Central memory CD8-positive, alpha-beta T cell (primary cell): ENCODE measurements at regions not wholly inside any gene's neighbourhood (a gene's known extent, or its start where the extent isn't known, plus 50 kb on each side); places are given as distances from the start of the nearest gene placed in this dataset.

Experiments
- ATAC-seq: fragments of 150-1000 bp; cut with Tn5 transposase; replicated peaks from 2 replicates; pipeline ENCODE4 v1.10.0; 2022; ENCODE audit warnings: mild to moderate bottlenecking, moderate FRiP score, moderate number of reproducible peaks; ENCODE audit not compliant: poor library complexity, severe bottlenecking; ENCODE audit errors: extremely low read depth
- DNase-seq, 2 donors: peaks; one replicate each; pipeline ENCODE4 v3.0.0; 2021; ENCODE audit warnings: low spot score in 2 of 2
- H3K27ac Mint-ChIP-seq: one replicate; pipeline ENCODE4 v1.8.0; 2022; ENCODE audit warnings: low read depth, mild to moderate bottlenecking, moderate library complexity, mixed read lengths
- H3K27me3 Mint-ChIP-seq: one replicate; pipeline ENCODE4 v1.8.0; 2022; ENCODE audit warnings: mixed read lengths
- H3K36me3 Mint-ChIP-seq: one replicate; pipeline ENCODE4 v1.8.0; 2022; ENCODE audit warnings: mild to moderate bottlenecking, moderate library complexity, mixed read lengths; ENCODE audit not compliant: insufficient read depth
- H3K4me1 Mint-ChIP-seq: one replicate; pipeline ENCODE4 v1.8.0; 2022; ENCODE audit warnings: mixed read lengths
- H3K4me3 Mint-ChIP-seq: one replicate; pipeline ENCODE4 v1.8.0; 2022; ENCODE audit warnings: mild to moderate bottlenecking, moderate library complexity, mixed read lengths
- H3K9me3 Mint-ChIP-seq: one replicate; pipeline ENCODE4 v1.8.0; 2022; ENCODE audit warnings: mixed read lengths

DNA sequence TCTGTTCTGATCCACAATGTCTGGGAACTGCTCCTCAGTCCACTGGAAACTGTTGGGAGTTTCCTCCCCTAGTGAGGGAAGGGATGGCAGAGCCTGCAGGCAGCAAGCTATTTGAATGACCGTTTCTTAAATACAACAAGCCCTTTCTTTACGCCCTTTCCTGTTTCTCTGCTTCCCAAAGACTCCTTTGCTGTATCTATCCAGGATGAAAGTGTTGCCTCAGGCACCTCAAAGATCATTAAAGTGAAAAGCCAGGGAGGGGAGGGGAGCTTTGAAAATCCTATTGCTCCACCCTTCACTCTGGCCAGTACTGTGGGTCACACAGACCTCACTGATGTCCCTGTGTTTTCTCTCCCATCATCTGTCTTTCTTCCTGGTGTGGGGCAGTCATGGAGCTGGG, 213.1 kb downstream of the RNF144B start:
- no peaks in the 10 kb centered on the region for H3K36me3 Mint-ChIP-seq
- peaks cover 26% of the 10 kb centered on the region for H3K27me3 Mint-ChIP-seq
- H3K4me3 Mint-ChIP-seq, result no peak overlapping the region
- H3K9me3 Mint-ChIP-seq, result no peaks in the 10 kb centered on the region
- DNase-seq, result no peak
- H3K4me1 Mint-ChIP-seq, result no peaks in the 10 kb centered on the region
- H3K27ac Mint-ChIP-seq, result no peak overlapping the region
- ATAC-seq, result no peak

DNA sequence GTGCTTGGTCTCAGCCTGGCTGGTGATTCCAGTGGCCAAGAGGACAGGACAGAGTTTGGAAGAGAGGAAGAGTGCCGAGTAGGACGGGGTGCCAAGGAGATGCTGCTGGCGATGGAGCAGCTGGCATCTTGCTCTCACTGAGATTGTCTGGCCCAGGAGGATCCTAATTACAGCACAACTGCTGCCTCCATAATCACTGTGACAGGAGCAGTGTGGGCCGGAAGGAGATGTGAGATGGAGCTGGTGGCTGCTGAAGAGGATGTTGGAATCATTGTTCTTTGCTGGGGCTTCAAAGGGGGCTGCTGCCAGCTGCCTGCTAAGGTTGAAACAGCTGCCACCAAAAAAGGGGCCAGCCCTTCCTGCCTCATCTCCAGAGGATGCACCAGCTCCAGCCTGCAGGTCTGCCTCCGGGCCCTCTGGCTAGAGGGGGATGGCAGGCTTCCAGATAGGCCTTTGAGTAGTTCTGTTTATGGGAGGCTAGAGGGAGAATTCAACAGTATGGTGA, 214.4 kb downstream of the RNF144B start:
- ATAC-seq (no peak), DNase-seq (no peak)
- Mint-ChIP-seq H3K9me3 (no peaks in the 10 kb centered on the region), H3K27me3 (peaks cover 26% of the 10 kb centered on the region), H3K4me1 (no peaks in the 10 kb centered on the region), H3K27ac (no peak overlapping the region), H3K4me3 (no peak overlapping the region), H3K36me3 (no peaks in the 10 kb centered on the region)

DNA sequence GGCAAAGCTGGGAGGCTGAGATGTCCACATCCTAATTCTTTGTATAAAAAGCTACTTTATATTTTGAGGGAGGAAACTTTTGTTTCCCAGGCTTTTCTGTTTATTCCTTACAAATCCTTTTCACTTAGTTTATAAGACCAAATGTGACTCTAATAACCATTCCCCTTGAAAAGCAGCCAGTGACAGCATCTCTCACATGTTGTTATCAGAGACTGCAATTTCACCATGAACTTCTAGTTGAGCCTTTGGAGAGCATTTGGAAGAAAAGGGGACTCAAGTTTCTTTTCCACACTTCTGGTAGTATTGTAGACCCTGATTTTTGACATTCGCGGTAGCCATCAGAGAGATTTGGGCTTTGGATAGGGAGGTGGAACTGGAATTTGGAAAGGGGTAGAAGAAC, 215.8 kb downstream of the RNF144B start:
- no peak overlapping the region for H3K4me3 Mint-ChIP-seq
- H3K9me3 Mint-ChIP-seq, result no peaks in the 10 kb centered on the region
- no peaks in the 10 kb centered on the region for H3K4me1 Mint-ChIP-seq
- DNase-seq, result no peak
- ATAC-seq, result no peak
- H3K27ac Mint-ChIP-seq, result no peak overlapping the region
- H3K36me3 Mint-ChIP-seq, result no peaks in the 10 kb centered on the region
- H3K27me3 Mint-ChIP-seq, result peaks cover 26% of the 10 kb centered on the region

GRCh38 chr6:18603361-18603760, 216.2 kb downstream of the RNF144B start:
- ATAC-seq (no peak), DNase-seq (no peak)
- peaks cover 26% of the 10 kb centered on the region for H3K27me3 Mint-ChIP-seq
- H3K9me3 Mint-ChIP-seq, result no peaks in the 10 kb centered on the region
- H3K4me1 Mint-ChIP-seq, result no peaks in the 10 kb centered on the region
- no peak overlapping the region for H3K4me3 Mint-ChIP-seq
- no peaks in the 10 kb centered on the region for H3K36me3 Mint-ChIP-seq
- no peak overlapping the region for H3K27ac Mint-ChIP-seq

GRCh38 chr6:18605841-18606240, 218.7 kb downstream of the RNF144B start:
- Mint-ChIP-seq H3K27me3 (peaks cover 14% of the 10 kb centered on the region), H3K27ac (no peak overlapping the region), H3K36me3 (no peaks in the 10 kb centered on the region), H3K4me1 (no peaks in the 10 kb centered on the region), H3K9me3 (peaks cover 9% of the 10 kb centered on the region), H3K4me3 (no peak overlapping the region)
- DNase-seq (no peak), ATAC-seq (no peak)

- no peak overlapping the region for H3K4me3 Mint-ChIP-seq
- H3K27ac Mint-ChIP-seq, result no peak overlapping the region
- no peaks in the 10 kb centered on the region for H3K4me1 Mint-ChIP-seq
- no peak for ATAC-seq
- H3K9me3 Mint-ChIP-seq, result peaks cover 9% of the 10 kb centered on the region
- H3K36me3 Mint-ChIP-seq, result no peaks in the 10 kb centered on the region
- H3K27me3 Mint-ChIP-seq, result peaks cover 3% of the 10 kb centered on the region
- no peak for DNase-seq
These were observed 222.6 kb downstream of the RNF144B start for GRCh38 chr6:18609715-18610114.

DNA sequence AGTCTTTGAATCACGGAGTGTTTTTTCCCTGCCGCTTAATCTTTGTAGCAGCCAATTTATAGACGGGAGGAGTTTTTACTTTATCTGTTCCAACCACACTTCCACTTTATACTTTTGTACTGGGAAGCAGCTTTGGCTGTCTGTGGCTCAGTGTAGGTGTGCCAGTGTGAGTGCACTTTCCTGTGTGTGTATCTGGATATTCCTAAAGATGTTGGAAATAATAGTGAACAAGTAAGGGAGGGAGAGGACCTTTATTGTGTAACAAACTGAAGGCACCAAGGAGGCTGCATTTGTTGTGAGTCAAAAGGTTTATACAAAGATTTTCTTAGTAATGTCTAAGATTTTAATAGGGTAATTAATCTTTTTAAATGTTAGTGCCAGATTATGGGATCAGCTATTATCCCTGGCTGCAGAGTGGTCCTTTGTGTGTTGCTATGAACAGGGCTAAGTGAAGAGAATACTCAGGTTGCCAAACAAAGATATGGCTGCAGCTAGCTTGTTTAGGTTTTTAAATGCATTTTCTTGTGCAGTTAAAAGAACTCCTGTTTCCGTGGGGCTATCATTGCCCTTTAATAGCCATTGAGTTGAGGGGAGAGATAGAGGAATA, 226.3 kb downstream of the RNF144B start:
- Mint-ChIP-seq H3K27me3 (peaks cover 12% of the 10 kb centered on the region), H3K4me1 (no peaks in the 10 kb centered on the region), H3K9me3 (peaks cover 18% of the 10 kb centered on the region), H3K4me3 (no peak overlapping the region), H3K27ac (no peak overlapping the region), H3K36me3 (peaks cover 1% of the 10 kb centered on the region)
- no peak for DNase-seq
- ATAC-seq, result no peak

GRCh38 chr6:18629571-18629970, 242.4 kb downstream of the RNF144B start:
- Mint-ChIP-seq H3K27me3 (peaks cover 8% of the 10 kb centered on the region), H3K9me3 (no peaks in the 10 kb centered on the region), H3K27ac (no peak overlapping the region), H3K4me1 (no peaks in the 10 kb centered on the region), H3K4me3 (no peak overlapping the region), H3K36me3 (peaks cover 2% of the 10 kb centered on the region)
- ATAC-seq, result no peak
- no peak for DNase-seq

DNA sequence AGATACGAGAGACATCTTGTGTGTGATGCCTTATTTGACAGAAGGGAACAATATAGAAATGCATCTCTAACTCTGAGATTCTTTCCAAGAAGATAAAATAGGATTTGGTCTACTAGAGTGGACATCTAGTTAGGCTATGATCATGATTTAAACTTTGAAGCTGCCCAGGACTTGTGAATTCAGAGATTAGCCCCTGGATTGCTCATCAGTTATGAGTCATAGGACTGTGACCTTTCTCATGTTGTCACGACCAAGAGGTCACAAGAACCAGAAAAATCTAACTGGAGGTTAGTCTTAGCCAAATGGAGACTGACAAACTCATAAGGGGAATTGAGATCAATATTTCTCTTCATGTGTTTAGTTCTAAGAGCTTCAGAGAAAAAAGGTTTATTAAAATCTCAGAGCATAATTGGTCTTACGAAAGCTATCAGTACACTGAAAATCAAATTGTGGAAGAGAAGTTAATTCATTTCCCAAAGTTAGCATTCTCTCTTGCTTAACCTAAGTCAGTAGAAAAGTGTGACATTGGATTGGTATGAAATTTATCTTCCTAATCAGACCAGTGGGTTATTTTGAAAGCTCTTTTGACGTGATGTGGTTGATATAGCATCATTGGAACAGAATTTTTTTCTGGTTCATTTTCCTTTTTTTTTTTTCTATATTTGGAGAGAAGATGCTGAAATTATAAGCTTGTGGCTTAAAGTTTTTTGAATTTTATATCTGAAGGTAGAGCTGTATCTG, 245.7 kb downstream of the RNF144B start:
- Mint-ChIP-seq H3K4me3 (no peak overlapping the region), H3K27ac (no peak overlapping the region), H3K4me1 (no peaks in the 10 kb centered on the region), H3K9me3 (no peaks in the 10 kb centered on the region), H3K27me3 (no peaks in the 10 kb centered on the region), H3K36me3 (no peaks in the 10 kb centered on the region)
- ATAC-seq (no peak), DNase-seq (no peak)

DNA sequence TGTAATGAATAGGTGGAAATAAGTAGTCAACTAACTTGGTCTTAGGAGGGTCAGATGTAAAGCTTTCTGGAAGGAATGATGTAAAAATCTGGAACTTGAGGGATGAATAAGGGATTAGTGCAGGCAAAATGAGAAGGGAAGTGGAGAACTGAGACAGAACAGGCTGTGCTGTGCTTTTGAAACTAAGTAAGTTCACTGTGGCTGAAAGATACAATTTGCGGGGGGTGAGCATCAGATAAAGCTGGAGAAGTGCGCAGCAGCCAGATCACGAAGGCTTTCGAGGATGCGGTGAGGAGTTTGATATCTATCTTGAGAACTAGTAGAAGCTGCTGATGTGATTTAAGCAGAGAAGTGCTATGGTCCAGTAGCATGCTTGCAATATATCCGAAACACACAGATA, 247.8 kb downstream of the RNF144B start:
- DNase-seq, result no peak
- H3K9me3 Mint-ChIP-seq, result peaks cover 11% of the 10 kb centered on the region
- H3K27ac Mint-ChIP-seq, result no peak overlapping the region
- ATAC-seq, result no peak
- peaks cover 2% of the 10 kb centered on the region for H3K36me3 Mint-ChIP-seq
- H3K4me1 Mint-ChIP-seq, result no peaks in the 10 kb centered on the region
- H3K4me3 Mint-ChIP-seq, result no peak overlapping the region
- H3K27me3 Mint-ChIP-seq, result no peaks in the 10 kb centered on the region

DNA sequence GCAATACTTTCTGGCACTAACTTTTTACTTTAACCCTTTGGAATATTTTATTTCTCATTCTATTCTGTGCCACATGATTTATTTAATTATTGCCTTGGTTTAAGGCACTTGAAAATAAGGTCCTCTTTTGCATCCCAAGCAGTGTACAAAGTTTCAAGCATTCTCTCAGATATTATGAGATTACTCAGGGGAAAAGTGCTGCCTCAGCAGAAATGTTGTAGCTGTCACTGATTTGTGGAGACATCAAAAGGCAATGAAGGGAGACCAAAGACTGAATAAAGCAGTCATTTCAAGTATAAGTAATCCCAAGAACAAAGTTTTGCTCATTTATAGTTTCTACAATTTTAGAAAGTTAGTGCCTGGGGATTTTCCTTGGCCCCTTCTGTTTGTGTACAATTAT, 253.0 kb downstream of the RNF144B start:
- Mint-ChIP-seq H3K9me3 (peaks cover 11% of the 10 kb centered on the region), H3K4me1 (no peaks in the 10 kb centered on the region), H3K4me3 (no peak overlapping the region), H3K27ac (no peak overlapping the region), H3K36me3 (peaks cover 2% of the 10 kb centered on the region), H3K27me3 (no peaks in the 10 kb centered on the region)
- DNase-seq, result no peak
- ATAC-seq, result no peak

DNA sequence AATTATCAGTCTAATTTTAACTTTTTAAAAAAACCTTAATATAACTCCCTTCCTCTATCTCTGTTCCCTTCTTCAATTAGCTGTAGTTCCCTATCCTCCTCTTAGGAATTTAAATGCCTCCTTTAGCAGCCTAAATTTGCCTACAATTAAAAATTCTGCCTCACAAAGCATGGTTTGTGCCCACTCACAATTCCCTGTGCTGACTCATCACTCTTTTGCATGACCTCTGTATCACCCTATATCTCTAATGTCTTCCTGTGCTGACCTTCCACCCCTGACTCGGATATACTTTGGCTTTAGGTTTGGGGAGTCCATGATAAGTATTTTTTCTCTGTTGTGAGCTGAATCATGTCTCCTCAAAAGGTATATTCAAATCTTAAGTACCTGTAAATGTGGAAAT, 253.6 kb downstream of the RNF144B start:
- Mint-ChIP-seq H3K27me3 (no peaks in the 10 kb centered on the region), H3K36me3 (peaks cover 2% of the 10 kb centered on the region), H3K4me1 (no peaks in the 10 kb centered on the region), H3K4me3 (no peak overlapping the region), H3K27ac (no peak overlapping the region), H3K9me3 (peaks cover 11% of the 10 kb centered on the region)
- ATAC-seq (no peak), DNase-seq (no peak)

DNA sequence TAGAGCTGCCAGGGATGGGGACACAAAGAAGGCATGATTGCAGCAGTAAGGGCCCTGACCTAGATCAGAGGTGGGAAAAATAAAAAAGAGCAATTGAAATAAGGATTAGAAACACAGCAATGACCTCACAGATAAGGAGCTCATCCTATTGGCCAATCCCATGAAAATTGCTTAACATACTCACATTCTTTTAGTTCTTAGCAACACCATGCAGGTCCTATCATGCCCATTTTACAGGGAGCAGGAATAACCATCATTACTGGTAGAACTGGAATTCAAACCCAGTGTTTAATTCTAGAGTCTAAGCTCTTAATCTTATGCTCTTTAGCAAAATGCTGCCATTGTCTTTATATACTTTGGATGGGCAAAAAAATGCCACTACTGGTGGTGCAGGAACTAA, 267.7 kb downstream of the RNF144B start:
- ATAC-seq, result no peak
- Mint-ChIP-seq H3K4me1 (no peaks in the 10 kb centered on the region), H3K4me3 (no peak overlapping the region), H3K27me3 (no peaks in the 10 kb centered on the region), H3K27ac (no peak overlapping the region), H3K36me3 (peaks cover 2% of the 10 kb centered on the region), H3K9me3 (peaks cover 25% of the 10 kb centered on the region)
- DNase-seq, result no peak
